BJ (cell line): ENCODE measurements at regions not wholly inside any gene's neighbourhood (a gene's known extent, or its start where the extent isn't known, plus 50 kb on each side); places are given as distances from the start of the nearest gene placed in this dataset.

Experiments
- CTCF ChIA-PET: fragments of 350-600 bp; formaldehyde crosslinking; extraction: SDS; loops from one replicate; lab custom pipeline; 2021; ENCODE audit warnings: antibody characterized with exemption, inconsistent platforms; lab: Yijun Ruan, JAX
- POLR2A ChIA-PET: fragments of 300-600 bp; sonication (Branson Sonifier 250); formaldehyde crosslinking; extraction: SDS; loops from one replicate; lab custom pipeline; 2021; ENCODE audit warnings: antibody characterized with exemption; lab: Charles Lee
- DNase-seq: peaks from one replicate; pipeline ENCODE4 v3.0.0-alpha.2; 2011; ENCODE audit warnings: low read depth
- H3K27me3 ChIP-seq: 2 replicates; pipeline ENCODE4 v1.6.0; 2011; ENCODE audit warnings: low read length; ENCODE audit not compliant: control insufficient read depth, insufficient read depth
- H3K36me3 ChIP-seq: 2 replicates; pipeline ENCODE4 v1.5.1; 2011; ENCODE audit warnings: low read length; ENCODE audit not compliant: control insufficient read depth, insufficient read depth
- H3K4me3 ChIP-seq: 2 replicates; pipeline ENCODE4 v1.5.1; 2011; ENCODE audit warnings: low read depth, mild to moderate bottlenecking, control low read depth, low read length
- TF ChIP-seq, protein P1 (sequence below): IDR thresholded peaks from 2 replicates; pipeline ENCODE4 v1.5.1; 2011; ENCODE audit warnings: low read depth, mild to moderate bottlenecking, control low read depth, inconsistent platforms, low read length, moderate library complexity; ENCODE audit not compliant: insufficient read depth

DNA sequence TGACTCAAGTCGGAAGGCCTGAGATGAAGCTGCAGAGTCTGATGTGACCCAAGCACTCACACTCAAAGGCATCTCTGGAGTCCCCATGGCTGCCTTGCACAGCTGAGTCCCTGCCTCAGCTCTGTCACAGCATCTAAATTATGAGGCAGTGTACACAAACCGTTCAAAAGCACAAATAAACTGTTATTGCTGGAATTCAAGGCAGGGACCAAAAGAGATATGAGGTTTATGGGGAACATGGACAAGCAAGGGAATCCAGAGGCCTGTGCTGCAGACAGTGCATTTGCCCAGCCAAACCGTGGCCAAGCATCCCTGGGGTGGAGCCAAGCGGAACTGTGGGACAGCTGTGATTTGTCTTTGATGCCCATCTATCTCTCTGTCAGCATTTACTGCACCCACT is 91.3 kb downstream of the RPS29 start:
- Histone ChIP-seq H3K4me3 (no peak overlapping the region), H3K27me3 (peaks cover 3% of the 10 kb centered on the region; the same call in 1 of the 2 replicates), H3K36me3 (no peaks in the 10 kb centered on the region)
- DNase-seq = no peak
- TF ChIP-seq, protein P1, sequence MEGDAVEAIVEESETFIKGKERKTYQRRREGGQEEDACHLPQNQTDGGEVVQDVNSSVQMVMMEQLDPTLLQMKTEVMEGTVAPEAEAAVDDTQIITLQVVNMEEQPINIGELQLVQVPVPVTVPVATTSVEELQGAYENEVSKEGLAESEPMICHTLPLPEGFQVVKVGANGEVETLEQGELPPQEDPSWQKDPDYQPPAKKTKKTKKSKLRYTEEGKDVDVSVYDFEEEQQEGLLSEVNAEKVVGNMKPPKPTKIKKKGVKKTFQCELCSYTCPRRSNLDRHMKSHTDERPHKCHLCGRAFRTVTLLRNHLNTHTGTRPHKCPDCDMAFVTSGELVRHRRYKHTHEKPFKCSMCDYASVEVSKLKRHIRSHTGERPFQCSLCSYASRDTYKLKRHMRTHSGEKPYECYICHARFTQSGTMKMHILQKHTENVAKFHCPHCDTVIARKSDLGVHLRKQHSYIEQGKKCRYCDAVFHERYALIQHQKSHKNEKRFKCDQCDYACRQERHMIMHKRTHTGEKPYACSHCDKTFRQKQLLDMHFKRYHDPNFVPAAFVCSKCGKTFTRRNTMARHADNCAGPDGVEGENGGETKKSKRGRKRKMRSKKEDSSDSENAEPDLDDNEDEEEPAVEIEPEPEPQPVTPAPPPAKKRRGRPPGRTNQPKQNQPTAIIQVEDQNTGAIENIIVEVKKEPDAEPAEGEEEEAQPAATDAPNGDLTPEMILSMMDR = no peak
- POLR2A ChIA-PET = no interaction called here
- CTCF ChIA-PET = no interaction called here

DNA sequence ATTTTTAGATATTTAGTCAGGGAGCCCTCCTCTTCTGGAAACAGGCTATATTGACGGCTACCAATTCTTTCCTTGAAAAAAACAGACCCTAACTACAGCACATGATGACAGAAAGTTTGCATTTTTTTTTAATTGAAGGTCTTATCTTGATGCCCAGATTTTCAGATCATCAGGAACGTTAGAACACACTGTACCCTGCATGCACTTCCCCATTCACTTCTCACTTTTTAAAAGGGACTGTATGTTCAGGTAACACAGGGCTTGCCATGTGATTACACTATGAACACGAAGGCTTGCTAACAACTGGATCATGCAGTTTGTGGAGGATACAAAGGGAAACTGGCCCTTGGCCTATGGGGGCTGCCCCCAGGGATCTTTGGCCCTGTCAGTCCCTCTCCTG is 92.6 kb downstream of the RPS29 start:
- TF ChIP-seq, protein P1 = no peak
- no peak for DNase-seq
- Histone ChIP-seq H3K27me3 (peaks cover 3% of the 10 kb centered on the region; the same call in 1 of the 2 replicates), H3K4me3 (no peak overlapping the region), H3K36me3 (no peaks in the 10 kb centered on the region)
- CTCF ChIA-PET = no interaction called here
- POLR2A ChIA-PET = no interaction called here

DNA sequence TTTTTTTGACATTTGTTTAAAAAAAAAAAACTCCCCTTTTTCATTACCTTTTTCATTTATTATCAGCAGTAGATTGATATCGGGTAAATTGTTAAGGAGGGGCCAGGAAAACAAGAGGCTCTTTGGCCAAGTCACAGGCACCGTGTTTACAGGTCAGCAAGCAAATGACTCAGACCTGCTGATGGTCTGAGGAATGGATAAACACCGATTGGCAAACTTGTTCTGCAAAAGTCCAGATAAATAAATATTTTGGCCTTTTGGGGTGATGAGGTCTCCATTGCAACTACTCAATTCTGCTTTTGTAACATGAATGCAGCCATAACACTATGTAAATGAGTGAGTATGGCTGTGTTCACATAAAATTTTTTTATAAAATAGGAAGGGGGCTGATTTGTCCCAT is 94.0 kb downstream of the RPS29 start:
- CTCF ChIA-PET = no interaction called here
- no peak for DNase-seq

DNA sequence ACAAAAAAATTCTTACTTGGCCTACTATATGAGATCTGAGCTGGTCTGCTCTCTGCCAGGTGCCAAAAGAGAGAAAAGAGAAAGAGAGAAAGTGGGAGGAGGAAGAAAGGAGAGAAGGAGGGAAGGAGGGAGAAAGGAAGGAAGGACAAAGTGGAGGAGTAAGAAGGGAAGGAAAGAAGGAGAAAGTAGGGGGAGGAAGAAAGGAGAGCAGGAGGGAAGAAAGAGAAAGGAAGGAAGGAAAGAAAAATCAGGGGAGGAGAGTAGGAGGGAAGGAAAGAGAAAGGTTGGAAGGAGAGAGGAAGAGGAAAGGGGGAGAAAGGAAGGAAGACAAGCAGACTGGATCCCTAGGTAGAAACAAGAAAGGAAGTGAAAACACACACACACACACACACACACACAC is 96.8 kb downstream of the RPS29 start:
- POLR2A ChIA-PET = no interaction called here
- CTCF ChIA-PET = interaction anchor here (1.0 to 1.5 kb wide), 2 partner anchors 9 to 17 kb away, joined by 3 to 4 read pairs; no protein-coding TSS in a partner anchor
- TF ChIP-seq, protein P1 = no peak

More for the DNA sequence above, 94.0 kb downstream of the RPS29 start:
- Histone ChIP-seq H3K27me3 (peaks cover 2% of the 10 kb centered on the region; the same call in 1 of the 2 replicates), H3K36me3 (no peaks in the 10 kb centered on the region), H3K4me3 (no peak overlapping the region)
- POLR2A ChIA-PET = no interaction called here
- TF ChIP-seq, protein P1 = no peak

DNA sequence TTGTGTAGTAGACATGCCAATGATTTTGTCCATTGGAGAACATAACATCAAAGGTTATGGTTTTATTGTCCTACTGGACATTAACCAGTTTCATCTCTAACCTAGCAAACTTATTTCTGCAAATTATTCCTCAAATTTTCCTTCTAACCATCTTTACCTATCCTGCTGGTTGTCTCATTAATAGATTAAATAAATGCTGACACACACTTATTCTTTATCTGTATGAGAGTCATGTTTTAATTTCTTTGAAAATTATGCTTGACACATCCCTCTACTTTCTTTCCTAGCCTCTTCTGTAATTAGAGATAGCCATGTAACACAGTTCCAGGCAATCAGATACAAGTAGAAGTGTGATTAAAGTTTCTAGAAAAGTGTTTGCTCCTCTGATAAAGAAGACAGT is 98.9 kb downstream of the RPS29 start:
- Histone ChIP-seq H3K27me3 (no peaks in the 10 kb centered on the region), H3K36me3 (no peaks in the 10 kb centered on the region), H3K4me3 (no peak overlapping the region)
- no peak for DNase-seq
- ChIA-PET POLR2A (no interaction called here), CTCF (no interaction called here)
- TF ChIP-seq, protein P1 = no peak

More for the DNA sequence above, 96.8 kb downstream of the RPS29 start:
- DNase-seq = no peak
- H3K4me3 ChIP-seq = no peak overlapping the region
- H3K27me3 ChIP-seq = no peaks in the 10 kb centered on the region; the same call in 1 of the 2 replicates
- H3K36me3 ChIP-seq = no peaks in the 10 kb centered on the region
